Fibroblast of lung (primary cell): ENCODE measurements at regions not wholly inside any gene's neighbourhood (a gene's known extent, or its start where the extent isn't known, plus 50 kb on each side); places are given as distances from the start of the nearest gene placed in this dataset.
A peak's percentile ranks its signal among the peaks of the same experiment; 100 is the strongest.
"Not testable (repeated sequence)": the region's sequence is repeated elsewhere in the genome, so short reads cannot be mapped to it uniquely, and the experiment has no call there.

Source experiments
- DNase-seq, 2 donors: peaks; one replicate each; pipeline versions ENCODE4 v3.0.0 to v3.0.0-alpha.2; 2010; ENCODE audit warnings: low read depth in 2 of 2
- H2AFZ ChIP-seq: 2 replicates; pipeline ENCODE4 v1.5.1; 2012; ENCODE audit warnings: low read length, control low read depth, inconsistent platforms
- H3K27ac ChIP-seq: 2 replicates; pipeline ENCODE4 v1.5.1; 2011; ENCODE audit warnings: low read length, control low read depth; ENCODE audit not compliant: insufficient read depth
- H3K27me3 ChIP-seq: 2 replicates; pipeline ENCODE4 v1.5.1; 2011; ENCODE audit warnings: mild to moderate bottlenecking, low read length; ENCODE audit not compliant: control insufficient read depth, insufficient read depth
- H3K36me3 ChIP-seq: 2 replicates; pipeline ENCODE4 v1.5.1; 2011; ENCODE audit warnings: low read length; ENCODE audit not compliant: control insufficient read depth, insufficient read depth
- H3K4me1 ChIP-seq: 2 replicates; pipeline ENCODE4 v1.5.1; 2011; ENCODE audit warnings: low read length; ENCODE audit not compliant: control insufficient read depth, insufficient read depth; ENCODE audit errors: extremely low read depth
- H3K4me2 ChIP-seq: 2 replicates; pipeline ENCODE4 v1.5.1; 2011; ENCODE audit warnings: low read length, control low read depth; ENCODE audit not compliant: insufficient read depth; ENCODE audit errors: extremely low read depth
- H3K4me3 ChIP-seq, 4 experiments: fragments of 200-600 bp in 1 of 4; sonication (generic) in 1 of 4; replicated peaks in 1 of 4; 2 replicates each; pipeline ENCODE4 v1.5.1; 2011 to 2016; ENCODE audit warnings: low read length in 4 of 4, low read depth in 3 of 4, mild to moderate bottlenecking in 3 of 4, control low read depth in 2 of 4, inconsistent platforms in 1 of 4, mixed read lengths in 1 of 4; ENCODE audit not compliant: insufficient read depth in 1 of 4; ENCODE audit errors: control extremely low read depth in 1 of 4
- H3K79me2 ChIP-seq: 2 replicates; pipeline ENCODE4 v1.5.1; 2012; ENCODE audit warnings: mild to moderate bottlenecking, low read length, inconsistent platforms; ENCODE audit not compliant: control insufficient read depth, insufficient read depth
- H3K9ac ChIP-seq: 2 replicates; pipeline ENCODE4 v1.5.1; 2011; ENCODE audit warnings: mild to moderate bottlenecking, low read length, control low read depth; ENCODE audit not compliant: insufficient read depth
- H3K9me3 ChIP-seq: 2 replicates; pipeline ENCODE4 v1.5.1; 2012; ENCODE audit warnings: low read depth, low read length; ENCODE audit not compliant: control insufficient read depth, insufficient read depth
- H4K20me1 ChIP-seq: 2 replicates; pipeline ENCODE4 v1.5.1; 2011; ENCODE audit warnings: low read length; ENCODE audit not compliant: control insufficient read depth, insufficient read depth; ENCODE audit errors: extremely low read depth
- EZH2 ChIP-seq: IDR thresholded peaks from 2 replicates; pipeline ENCODE4 v1.5.1; 2012; ENCODE audit warnings: low read length, control low read depth, mild to moderate bottlenecking; ENCODE audit errors: missing control alignments
- TF ChIP-seq, protein P1 (sequence below), 2 donors: IDR thresholded peaks in 1 of 2; conservative IDR thresholded peaks in 1 of 2; 1 replicate in 1 of 2; 2 replicates in 1 of 2; pipeline ENCODE4 v1.5.1; 2011 to 2012; ENCODE audit warnings: low read length in 2 of 2, control low read depth in 1 of 2, inconsistent platforms in 1 of 2, low read depth in 1 of 2, mild to moderate bottlenecking in 1 of 2

DNA sequence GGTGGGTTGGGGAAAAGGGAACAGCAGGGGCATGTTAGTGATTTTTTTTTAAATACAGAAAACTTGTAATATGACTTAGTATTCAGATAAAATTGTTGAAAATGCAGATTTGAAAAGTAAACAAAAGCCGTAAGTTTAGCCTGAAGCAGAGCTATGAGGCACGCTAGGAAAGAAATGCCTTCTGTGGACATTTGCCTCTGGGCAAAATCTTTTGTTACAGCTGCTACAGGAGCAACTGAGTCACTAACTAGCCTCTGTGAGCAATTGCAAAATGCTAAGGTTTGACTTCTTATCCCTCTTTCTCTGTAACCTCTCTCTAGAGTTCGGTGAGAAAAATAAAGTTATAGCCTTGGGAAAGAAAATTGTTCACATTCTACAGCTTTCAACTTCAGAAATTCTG, 350.0 kb downstream of the SLC7A11 start:
- H3K9me3 ChIP-seq, result no peaks in the 10 kb centered on the region
- no peak overlapping the region for H3K27ac ChIP-seq
- H3K4me2 ChIP-seq, result peak overlapping the region; percentile 35
- DNase-seq, result peak; percentile 12 to 26
- H3K4me1 ChIP-seq, result no peaks in the 10 kb centered on the region
- no peaks in the 10 kb centered on the region for H3K27me3 ChIP-seq
- H4K20me1 ChIP-seq, result no peaks in the 10 kb centered on the region
- no peak overlapping the region for H3K4me3 ChIP-seq
- peak overlapping the region; percentile 57 for H2AFZ ChIP-seq
- TF ChIP-seq, protein P1, sequence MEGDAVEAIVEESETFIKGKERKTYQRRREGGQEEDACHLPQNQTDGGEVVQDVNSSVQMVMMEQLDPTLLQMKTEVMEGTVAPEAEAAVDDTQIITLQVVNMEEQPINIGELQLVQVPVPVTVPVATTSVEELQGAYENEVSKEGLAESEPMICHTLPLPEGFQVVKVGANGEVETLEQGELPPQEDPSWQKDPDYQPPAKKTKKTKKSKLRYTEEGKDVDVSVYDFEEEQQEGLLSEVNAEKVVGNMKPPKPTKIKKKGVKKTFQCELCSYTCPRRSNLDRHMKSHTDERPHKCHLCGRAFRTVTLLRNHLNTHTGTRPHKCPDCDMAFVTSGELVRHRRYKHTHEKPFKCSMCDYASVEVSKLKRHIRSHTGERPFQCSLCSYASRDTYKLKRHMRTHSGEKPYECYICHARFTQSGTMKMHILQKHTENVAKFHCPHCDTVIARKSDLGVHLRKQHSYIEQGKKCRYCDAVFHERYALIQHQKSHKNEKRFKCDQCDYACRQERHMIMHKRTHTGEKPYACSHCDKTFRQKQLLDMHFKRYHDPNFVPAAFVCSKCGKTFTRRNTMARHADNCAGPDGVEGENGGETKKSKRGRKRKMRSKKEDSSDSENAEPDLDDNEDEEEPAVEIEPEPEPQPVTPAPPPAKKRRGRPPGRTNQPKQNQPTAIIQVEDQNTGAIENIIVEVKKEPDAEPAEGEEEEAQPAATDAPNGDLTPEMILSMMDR (conservative IDR thresholded peaks at IDR 0.05 in 1 of 2, IDR thresholded peaks at IDR 0.05 in 1 of 2; ENCODE audit: low read depth in 1 of 2, low read length in 2 of 2), result no peak
- no peak for TF ChIP-seq EZH2
- H3K36me3 ChIP-seq, result no peaks in the 10 kb centered on the region
- no peak overlapping the region for H3K9ac ChIP-seq
- H3K79me2 ChIP-seq, result no peaks in the 10 kb centered on the region

DNA sequence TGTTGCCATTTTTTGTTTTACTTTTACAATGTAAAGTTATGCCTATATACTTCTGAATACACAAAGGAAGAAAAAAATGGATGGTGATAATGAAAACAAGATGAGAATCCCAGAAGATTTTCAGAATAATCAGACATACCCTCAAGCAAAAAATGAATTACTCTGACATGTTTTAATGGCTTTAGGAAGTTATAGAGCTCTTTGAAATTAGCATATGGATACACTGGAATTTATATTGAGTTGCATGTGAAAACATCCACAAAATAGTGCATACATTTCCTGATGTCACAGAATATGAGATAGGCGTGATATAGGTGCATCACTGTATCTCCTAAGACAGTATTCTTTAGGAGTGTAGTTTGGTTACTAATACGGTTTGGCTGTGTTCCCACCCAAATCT, 351.3 kb downstream of the SLC7A11 start:
- no peak for DNase-seq
- Histone ChIP-seq H4K20me1 (no peaks in the 10 kb centered on the region), H3K4me1 (no peaks in the 10 kb centered on the region), H3K79me2 (no peaks in the 10 kb centered on the region), H2AFZ (no peak overlapping the region), H3K9ac (no peak overlapping the region), H3K27me3 (no peaks in the 10 kb centered on the region), H3K36me3 (no peaks in the 10 kb centered on the region), H3K27ac (no peak overlapping the region), H3K4me2 (no peak overlapping the region), H3K4me3 (no peak overlapping the region), H3K9me3 (no peaks in the 10 kb centered on the region)
- TF ChIP-seq EZH2, result no peak
- TF ChIP-seq, protein P1 (conservative IDR thresholded peaks at IDR 0.05 in 1 of 2, IDR thresholded peaks at IDR 0.05 in 1 of 2; ENCODE audit: low read depth in 1 of 2, low read length in 2 of 2), result no peak

DNA sequence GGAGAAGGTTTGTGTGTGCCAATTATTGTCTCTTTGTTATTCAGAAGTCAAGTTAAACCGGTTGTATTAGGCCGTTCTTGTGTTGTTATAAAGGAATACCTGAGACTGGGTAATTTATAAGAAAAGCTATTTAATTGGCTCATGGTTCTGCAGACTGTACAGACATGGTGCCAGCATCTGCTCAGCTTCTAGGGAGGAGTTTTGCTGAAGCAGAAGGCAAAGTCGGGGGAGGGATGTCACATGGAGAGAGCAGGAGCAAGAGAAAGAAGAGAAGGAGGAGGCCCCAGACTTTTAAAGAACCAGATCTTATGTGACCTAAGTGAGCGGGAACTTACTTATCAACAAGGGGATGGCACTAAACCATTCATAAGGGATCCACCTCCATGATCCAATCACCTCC, 349.3 kb upstream of the PCDH18 start:
- no peak for TF ChIP-seq EZH2
- TF ChIP-seq, protein P1 (conservative IDR thresholded peaks at IDR 0.05 in 1 of 2, IDR thresholded peaks at IDR 0.05 in 1 of 2; ENCODE audit: low read depth in 1 of 2, low read length in 2 of 2), result no peak
- Histone ChIP-seq H2AFZ (no peak overlapping the region), H3K27me3 (no peaks in the 10 kb centered on the region)

DNA sequence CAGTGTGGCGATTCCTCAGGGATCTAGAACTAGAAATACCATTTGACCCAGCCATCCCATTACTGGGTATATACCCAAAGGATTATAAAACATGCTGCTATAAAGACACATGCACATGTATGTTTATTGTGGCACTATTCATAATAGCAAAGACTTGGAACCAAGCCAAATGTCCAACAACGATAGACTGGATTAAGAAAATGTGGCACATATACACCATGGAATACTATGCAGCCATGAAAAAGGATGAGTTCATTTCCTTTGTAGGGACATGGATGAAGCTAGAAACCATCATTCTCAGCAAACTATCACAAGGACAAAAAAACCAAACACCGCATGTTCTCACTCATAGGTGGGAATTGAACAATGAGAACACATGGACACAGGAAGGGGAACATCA, 335.8 kb upstream of the PCDH18 start:
- not testable (repeated sequence) for H3K27ac ChIP-seq, H3K4me3 ChIP-seq, H3K27me3 ChIP-seq, H4K20me1 ChIP-seq, DNase-seq, H3K79me2 ChIP-seq, H2AFZ ChIP-seq, H3K9ac ChIP-seq, H3K36me3 ChIP-seq, H3K9me3 ChIP-seq, H3K4me1 ChIP-seq, H3K4me2 ChIP-seq

More for the DNA sequence above, 349.3 kb upstream of the PCDH18 start:
- H3K4me2 ChIP-seq, result no peak overlapping the region
- no peaks in the 10 kb centered on the region for H4K20me1 ChIP-seq
- H3K79me2 ChIP-seq, result no peaks in the 10 kb centered on the region
- no peaks in the 10 kb centered on the region for H3K36me3 ChIP-seq
- H3K27ac ChIP-seq, result no peak overlapping the region
- H3K9me3 ChIP-seq, result no peaks in the 10 kb centered on the region
- DNase-seq, result no peak
- no peak overlapping the region for H3K9ac ChIP-seq
- no peak overlapping the region for H3K4me3 ChIP-seq
- H3K4me1 ChIP-seq, result no peaks in the 10 kb centered on the region
